HG02623 (cell line): ENCODE measurements at regions not wholly inside any gene's neighbourhood (a gene's known extent, or its start where the extent isn't known, plus 50 kb on each side); places are given as distances from the start of the nearest gene placed in this dataset.

Source experiments
- ATAC-seq: cut with Tn5 transposase; IDR thresholded peaks from one replicate; pipeline ENCODE4 v1.9.1; 2021; ENCODE audit warnings: moderate library complexity; ENCODE audit not compliant: unreplicated experiment

DNA sequence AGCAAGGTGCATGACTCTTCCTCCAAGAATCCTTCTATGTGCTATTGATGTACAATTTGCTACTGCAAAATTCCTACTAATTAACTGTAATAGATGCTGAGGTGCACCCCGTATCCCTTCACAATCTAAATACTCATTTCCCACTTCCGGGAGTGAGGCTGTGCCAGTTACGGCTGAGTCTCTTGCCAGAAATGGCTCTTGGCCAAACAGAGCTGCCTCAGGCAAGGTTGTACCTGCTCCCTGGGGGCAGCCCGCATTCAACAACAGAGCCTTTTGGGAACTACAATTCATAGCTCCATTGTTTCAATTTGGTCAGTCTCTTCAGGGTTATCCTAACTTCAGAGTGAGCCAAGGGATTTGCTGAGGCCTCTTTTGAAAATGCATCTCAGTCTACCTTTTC lies 789.8 kb upstream of the MAP3K7 start:
- no peak for ATAC-seq

- ATAC-seq, result no peak
These were observed 779.9 kb upstream of the MAP3K7 start for GRCh38 chr6:91366781-91367180.

- no peak for ATAC-seq
These were observed 772.1 kb upstream of the MAP3K7 start for GRCh38 chr6:91358986-91359385.

DNA sequence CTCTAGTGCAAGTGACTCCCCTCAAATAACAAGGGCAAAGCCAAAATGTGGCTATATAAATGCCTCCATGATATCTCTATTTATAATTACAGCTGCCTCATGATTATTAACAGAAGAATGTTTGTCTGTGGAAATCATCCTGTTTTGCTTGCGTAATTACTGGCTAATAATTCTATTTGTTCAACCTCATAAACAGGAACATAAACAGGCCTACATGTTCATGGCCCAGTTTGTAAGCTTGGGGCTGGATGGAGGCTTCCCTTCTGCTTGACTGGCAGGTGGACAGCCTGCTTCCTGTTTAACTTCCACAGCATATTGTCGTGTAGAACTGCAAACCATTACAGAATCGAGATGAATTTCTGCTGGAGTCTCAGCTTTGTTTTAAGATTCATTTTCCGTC lies 766.0 kb upstream of the MAP3K7 start:
- no peak for ATAC-seq

GRCh38 chr6:91352321-91352720 lies 765.4 kb upstream of the MAP3K7 start:
- no peak for ATAC-seq

GRCh38 chr6:91350146-91350908 lies 763.5 kb upstream of the MAP3K7 start:
- no peak for ATAC-seq

DNA sequence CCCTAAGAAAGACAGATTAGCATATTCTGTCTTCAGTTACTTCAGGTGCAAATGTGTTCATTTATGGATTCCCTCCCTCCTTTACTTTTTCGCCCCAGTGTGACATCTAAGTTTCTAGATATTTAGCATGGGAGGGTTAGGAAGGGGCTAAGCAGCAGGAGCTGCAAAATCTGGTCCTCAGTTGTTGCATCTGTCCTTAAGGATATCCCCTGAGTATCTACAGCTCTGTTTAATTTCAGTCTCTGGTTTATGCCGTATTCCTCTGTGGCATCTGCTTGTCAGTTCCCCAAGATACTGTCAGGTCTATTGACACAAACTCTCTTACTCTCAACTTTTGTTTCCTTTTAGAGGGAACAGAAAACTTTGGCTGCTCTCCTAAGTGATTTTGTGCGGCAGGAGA lies 754.6 kb upstream of the MAP3K7 start:
- no peak for ATAC-seq

DNA sequence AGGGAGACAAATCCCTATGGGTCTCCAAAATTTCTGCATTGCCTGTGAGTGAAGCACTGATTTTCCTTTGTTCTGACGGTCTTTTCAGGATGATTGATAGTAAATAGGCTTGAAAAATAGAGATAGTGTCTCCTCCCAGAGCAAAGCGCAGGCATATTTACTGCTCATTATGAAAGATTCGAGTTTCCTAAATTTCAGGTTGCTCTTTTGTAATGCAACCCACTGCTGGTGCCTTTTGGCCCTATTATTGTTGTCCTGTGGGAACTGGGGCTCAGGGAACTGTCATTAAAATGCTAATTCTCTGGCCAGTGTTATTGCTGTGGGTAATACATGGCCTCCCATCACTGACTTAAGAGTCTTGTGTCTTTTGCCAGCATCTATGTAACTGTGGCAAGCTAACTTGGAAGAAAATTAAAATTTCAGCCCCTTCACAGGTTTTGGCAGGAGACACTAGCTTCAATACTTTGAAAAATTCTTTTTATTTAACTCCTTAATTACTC lies 754.1 kb upstream of the MAP3K7 start:
- ATAC-seq, result no peak

- no peak for ATAC-seq
These were observed 751.1 kb upstream of the MAP3K7 start for GRCh38 chr6:91337967-91338366.

GRCh38 chr6:91330896-91331295 lies 744.0 kb upstream of the MAP3K7 start:
- no peak for ATAC-seq

- no peak for ATAC-seq
These were observed 741.4 kb upstream of the MAP3K7 start for GRCh38 chr6:91328241-91328640.

DNA sequence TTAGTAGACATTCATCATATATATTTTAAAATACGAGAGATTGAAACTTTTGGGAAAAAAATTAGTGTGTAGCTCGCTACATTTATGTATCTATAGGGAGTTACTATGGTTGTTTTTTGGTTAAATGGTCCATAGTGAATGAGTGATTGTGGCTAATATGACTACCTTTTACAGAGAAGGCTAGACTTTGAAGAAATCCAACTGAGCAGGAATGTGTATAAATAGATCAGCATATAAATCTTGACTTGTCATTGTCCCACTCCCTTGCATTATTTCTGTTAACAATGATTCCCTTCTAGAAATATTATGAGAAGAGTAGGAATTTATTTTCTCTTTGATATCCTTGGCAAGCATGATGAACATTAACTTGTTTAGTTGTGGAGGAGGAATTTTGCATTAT lies 737.8 kb upstream of the MAP3K7 start:
- ATAC-seq, result no peak

GRCh38 chr6:91317984-91318383 lies 731.1 kb upstream of the MAP3K7 start:
- ATAC-seq, result no peak

DNA sequence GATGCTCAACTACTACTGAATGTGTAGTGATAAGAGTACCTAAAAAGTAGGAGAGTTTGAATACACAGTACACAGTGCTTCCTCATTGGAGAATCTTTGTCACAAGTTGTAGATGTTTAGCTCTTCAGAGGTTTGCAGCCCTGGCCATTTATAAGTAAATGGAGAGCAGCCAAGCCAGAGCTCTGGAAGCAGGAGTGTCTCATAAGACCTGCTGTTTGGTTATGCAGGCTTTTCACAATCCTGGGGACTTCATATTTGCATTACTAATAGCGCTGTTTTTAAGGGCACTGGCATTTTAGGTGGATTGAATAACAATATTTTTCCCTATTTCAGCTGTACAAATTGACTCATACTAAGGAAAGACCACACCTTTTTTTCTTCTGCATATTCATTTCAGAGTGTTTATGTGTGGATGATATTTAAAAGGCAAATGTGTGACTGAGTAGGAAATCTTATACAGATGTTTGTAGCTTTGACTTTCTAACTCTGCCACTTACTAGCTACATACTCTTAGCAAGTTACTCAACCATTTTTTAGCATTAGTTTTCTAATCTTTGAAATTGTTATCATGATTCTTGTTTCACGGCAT lies 730.5 kb upstream of the MAP3K7 start:
- ATAC-seq, result no peak

DNA sequence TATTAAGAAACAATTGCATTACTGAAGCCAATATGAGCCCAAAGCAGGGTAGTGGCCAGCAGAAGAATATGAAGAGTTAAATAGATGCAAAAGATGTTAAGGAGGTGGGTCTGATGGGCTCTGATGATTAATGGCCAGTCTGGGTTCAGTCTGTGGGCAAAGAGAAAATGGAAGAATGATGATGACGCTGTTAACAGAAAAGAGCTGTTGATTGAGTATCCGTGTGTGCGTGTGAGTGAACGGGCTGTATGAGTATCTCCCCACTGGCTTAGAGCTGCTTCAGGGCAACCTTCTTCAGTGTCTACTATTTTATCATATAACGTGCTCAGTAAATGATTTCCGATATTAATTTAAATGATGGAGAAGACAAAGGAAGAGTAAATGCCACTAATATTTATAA lies 723.3 kb upstream of the MAP3K7 start:
- no peak for ATAC-seq

DNA sequence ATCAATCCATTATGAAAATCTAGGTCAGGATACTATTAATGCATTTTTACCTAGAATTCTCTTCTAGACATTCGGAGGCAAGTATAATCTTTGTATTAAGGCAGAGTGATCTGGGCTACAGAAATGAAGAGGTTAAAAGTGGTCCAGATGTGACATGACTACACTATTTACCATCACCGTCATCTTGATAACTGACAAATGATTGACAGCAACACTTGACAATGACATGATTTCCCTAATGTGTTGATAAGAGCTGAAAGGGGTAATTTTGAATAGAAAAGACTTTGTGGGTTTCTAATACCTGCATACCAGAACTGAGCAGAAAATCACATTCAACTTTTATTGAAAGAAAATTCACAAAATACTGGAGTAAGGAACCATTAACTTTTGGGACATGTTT lies 718.9 kb upstream of the MAP3K7 start:
- ATAC-seq, result no peak

DNA sequence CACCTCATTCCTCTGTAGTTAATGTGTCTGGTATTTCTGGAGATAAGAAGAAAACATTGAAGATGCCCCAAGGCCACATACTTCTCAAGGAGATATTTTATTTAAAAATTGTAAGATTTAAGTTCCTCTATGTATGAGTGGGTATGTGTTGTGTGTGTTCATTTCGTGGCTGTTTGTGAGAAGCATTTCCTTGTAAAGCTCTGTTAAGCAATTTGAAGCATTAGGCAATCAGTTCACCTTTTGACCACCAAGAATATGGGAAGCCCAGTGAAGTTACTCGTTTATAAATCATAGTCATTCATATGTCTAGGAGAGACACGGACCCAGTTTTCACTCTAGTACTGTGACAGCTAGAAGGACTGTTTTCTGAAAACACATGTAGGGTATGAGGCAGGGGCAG lies 717.6 kb upstream of the MAP3K7 start:
- ATAC-seq, result no peak

DNA sequence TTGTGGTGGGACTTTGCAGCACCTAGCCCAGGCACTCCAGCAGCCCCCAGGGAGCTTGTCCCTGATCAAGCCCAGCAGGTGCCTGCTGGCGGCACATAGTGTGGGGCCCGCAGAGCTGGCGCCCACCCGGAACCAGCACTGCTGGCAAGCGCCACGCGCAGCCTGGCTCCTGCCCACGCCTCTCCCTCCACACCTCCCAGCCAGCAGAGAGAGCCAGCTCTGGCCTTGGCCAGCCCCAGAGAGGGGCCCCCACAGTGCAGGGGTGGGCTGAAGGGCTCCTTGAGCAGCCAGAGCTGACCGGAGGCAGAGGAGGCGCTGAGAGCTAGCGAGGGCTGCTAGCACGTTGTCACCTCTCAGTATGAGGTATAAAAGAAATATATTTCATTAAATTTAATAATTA lies 716.5 kb upstream of the MAP3K7 start:
- no peak for ATAC-seq

GRCh38 chr6:91299544-91300491 lies 712.9 kb upstream of the MAP3K7 start:
- ATAC-seq, result no peak

- ATAC-seq, result no peak
These were observed 711.8 kb upstream of the MAP3K7 start for GRCh38 chr6:91298543-91299145.

GRCh38 chr6:91293395-91293794 lies 706.5 kb upstream of the MAP3K7 start:
- no peak for ATAC-seq
